ENCODE measurements at regions not wholly inside any gene's neighbourhood (a gene's known extent, or its start where the extent isn't known, plus 50 kb on each side); places are given as distances from the start of the nearest gene placed in this dataset.

DNA sequence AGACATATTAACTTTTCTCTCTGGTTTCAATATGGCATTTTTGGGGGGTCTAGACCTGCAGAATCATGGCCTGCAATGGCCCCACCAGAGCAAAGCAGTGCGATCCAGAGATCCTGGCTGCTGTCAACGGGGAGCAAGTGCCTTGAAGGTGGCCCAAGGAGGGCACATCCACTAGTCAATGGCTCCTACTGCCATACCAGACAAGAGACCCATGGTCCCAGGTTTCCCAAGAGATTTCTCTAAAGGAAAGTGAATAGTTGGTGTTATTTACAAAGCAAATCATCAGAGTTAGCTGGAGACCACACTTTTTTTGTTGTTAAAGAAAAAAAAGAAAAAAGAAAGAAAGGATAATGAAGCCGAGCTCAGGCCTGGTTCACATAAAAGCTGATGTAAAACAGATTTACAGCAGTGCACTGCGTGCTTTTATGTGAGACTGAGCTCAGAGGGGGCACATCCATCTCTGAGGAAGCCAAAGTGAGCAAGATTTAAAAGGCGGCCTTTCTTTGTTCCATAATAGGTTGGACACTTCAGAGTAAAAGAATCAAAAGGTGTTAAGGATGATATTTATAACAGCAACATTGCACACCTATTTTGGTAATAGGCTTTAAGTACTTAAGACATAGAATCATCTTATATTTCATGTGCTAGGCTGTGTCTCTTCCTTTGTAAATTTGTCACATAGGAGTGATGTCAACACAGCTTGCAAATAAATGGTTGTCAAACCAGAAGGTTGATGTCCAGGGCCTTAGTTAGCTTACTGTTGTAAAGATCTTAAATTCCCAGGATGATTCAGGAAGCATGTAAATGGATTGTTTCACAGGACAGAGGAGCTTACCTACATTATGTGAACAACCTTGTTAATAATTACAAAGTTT lies 201.3 kb upstream of the NTM start:
- ATAC-seq (no peak), DNase-seq (no peak)
- no peaks in the 10 kb centered on the region for H3K36me3 Mint-ChIP-seq (ENCODE audit: low read depth)
- no peaks in the 10 kb centered on the region for H3K27me3 Mint-ChIP-seq
- H3K4me1 Mint-ChIP-seq: no peaks in the 10 kb centered on the region
- peaks cover 3% of the 10 kb centered on the region for H3K9me3 Mint-ChIP-seq
- no peak overlapping the region for H3K4me3 Mint-ChIP-seq
- no peak overlapping the region for H3K27ac Mint-ChIP-seq

DNA sequence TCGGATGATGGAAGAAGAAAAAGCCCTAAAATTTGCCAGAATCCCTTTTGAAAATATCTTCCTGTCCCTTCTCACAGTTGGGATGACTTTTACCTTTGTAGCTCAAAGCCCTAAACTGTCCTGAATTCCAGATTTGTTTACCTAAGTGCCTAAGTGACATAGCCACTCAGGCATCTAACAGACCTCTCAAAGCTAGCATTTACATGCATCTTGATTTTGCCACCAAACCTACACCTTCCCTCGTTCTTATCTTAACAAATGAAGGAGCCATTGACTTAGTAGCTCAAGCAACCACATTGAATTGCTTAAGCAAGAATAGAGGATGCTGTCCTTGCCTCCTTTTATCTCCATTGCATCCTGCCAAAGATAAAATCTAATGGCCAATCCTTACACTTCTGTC lies 198.4 kb upstream of the NTM start:
- DNase-seq (no peak), ATAC-seq (no peak)
- H3K4me3 Mint-ChIP-seq: no peak overlapping the region
- no peaks in the 10 kb centered on the region for H3K4me1 Mint-ChIP-seq
- H3K9me3 Mint-ChIP-seq: peaks cover 3% of the 10 kb centered on the region
- no peak overlapping the region for H3K27ac Mint-ChIP-seq
- H3K36me3 Mint-ChIP-seq (ENCODE audit: low read depth): no peaks in the 10 kb centered on the region
- H3K27me3 Mint-ChIP-seq: no peaks in the 10 kb centered on the region

DNA sequence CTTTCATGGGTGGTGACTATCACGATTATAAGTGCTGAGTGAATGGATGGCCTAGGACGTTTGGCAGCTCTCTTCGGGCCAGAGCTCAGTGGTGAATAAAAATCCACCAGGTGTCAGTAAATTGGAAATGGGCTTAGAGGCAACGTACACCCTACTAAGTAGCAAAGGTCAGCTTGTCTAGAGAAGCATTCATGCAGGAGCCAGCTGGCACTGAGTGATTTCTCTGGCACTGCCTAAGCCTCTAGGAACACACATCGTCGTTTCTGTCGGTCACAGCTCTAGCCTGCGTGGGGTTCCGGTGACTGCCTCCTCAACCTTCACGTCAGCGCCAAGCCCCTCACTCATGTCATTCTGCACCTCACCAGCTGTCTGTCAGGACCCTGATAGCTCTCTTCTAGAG lies 192.4 kb upstream of the NTM start:
- Mint-ChIP-seq H3K4me1 (no peaks in the 10 kb centered on the region), H3K9me3 (peaks cover 1% of the 10 kb centered on the region), H3K4me3 (no peak overlapping the region), H3K27me3 (no peaks in the 10 kb centered on the region), H3K36me3 (ENCODE audit: low read depth) (no peaks in the 10 kb centered on the region), H3K27ac (no peak overlapping the region)
- ATAC-seq (no peak), DNase-seq (no peak)

DNA sequence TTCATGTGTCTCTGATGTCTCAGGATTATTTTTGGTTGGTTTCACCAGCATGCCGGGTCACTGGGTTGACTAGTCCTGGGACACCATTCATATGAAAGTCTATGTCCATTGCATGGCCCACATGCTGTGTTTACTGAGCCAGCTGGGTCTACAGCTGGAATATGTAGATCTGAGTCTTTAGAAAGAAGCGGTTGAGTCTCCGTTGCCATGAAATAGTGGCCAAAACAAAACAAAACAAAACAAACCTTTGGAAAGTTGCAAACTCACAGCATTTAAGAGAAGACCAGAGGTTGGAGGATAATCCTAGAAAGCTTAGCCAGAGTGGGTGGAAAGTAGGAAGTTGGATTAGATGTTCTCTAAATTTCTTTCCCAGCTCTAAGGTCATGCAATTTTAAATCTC lies 191.8 kb upstream of the NTM start:
- Mint-ChIP-seq H3K4me3 (no peak overlapping the region), H3K27me3 (no peaks in the 10 kb centered on the region)
- DNase-seq: no peak

DNA sequence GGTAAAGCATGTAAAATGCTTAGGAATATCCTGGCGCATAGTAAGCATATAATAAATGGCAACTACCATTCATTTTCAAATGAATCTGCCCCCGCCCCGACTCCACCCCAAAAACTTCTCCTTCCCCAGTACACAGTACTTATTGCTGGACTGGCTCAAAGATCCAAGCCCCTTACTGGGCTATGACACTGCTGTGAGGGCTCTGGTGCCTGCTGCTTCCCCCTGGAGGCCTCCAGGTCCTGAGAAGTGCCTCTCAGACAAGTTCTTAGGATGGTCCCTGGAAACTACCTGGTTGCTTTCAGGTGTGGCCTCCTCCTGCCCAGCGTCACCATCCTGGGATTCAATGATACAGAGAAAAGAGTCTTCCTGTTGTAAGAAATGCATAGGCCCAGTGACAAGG lies 190.6 kb upstream of the NTM start:
- Mint-ChIP-seq H3K4me1 (no peaks in the 10 kb centered on the region), H3K4me3 (no peak overlapping the region), H3K27ac (no peak overlapping the region), H3K9me3 (no peaks in the 10 kb centered on the region), H3K27me3 (no peaks in the 10 kb centered on the region), H3K36me3 (ENCODE audit: low read depth) (no peaks in the 10 kb centered on the region)
- DNase-seq (no peak), ATAC-seq (no peak)

More for the DNA sequence above, 191.8 kb upstream of the NTM start:
- Mint-ChIP-seq H3K27ac (no peak overlapping the region), H3K4me1 (no peaks in the 10 kb centered on the region), H3K36me3 (ENCODE audit: low read depth) (no peaks in the 10 kb centered on the region), H3K9me3 (no peaks in the 10 kb centered on the region)
- ATAC-seq: no peak

DNA sequence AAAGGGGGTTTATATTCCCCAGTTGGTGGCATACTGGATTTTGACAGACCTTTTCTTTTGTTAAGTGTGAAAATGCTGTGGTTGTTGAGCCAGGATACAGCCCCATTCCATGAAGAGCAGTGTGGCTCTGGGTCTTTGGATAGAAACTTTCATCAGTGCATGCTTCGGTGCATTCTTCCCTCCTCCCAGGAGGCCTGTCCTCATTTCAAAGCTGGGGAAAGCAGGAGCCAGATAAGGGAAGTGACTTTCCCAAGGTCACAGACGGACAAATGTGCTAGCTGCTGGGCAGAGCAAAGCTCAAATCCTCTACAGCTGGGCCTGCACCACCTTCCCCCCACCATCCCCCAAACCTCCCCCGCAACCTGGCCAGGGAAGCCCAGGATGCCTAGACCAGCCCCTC lies 184.5 kb upstream of the NTM start:
- DNase-seq: no peak
- H3K27ac Mint-ChIP-seq: no peak overlapping the region

DNA sequence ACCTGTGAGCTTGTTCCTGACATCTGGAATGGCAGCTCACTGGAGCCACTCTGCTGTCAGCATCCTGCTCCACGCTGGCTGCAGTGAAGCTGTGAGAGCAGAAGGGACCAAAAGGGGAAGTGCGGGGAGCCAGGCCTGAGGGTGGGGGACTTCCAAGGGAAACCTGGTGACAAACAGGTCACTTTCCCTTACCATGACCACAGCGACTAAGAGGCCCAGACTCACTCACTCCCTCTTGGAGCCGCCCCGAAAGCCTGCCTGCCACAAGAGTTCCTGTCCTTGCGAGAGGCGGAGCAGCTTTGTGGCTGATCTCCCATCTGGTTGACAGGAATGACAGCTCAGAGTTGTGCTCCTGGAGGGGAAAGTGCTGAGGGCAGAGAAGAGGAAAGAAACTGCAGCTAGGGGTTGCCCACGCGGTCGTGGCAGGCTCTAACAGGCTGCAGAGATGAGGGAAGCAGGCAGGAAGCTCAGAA lies 183.8 kb upstream of the NTM start:
- Mint-ChIP-seq H3K36me3 (ENCODE audit: low read depth) (no peaks in the 10 kb centered on the region), H3K4me1 (peaks cover 2% of the 10 kb centered on the region), H3K4me3 (no peak overlapping the region), H3K27me3 (peaks cover 10% of the 10 kb centered on the region), H3K27ac (no peak overlapping the region), H3K9me3 (no peaks in the 10 kb centered on the region)
- ATAC-seq (peak; percentile 63), DNase-seq (peak; percentile 1)

More for the DNA sequence above, 184.5 kb upstream of the NTM start:
- no peaks in the 10 kb centered on the region for H3K9me3 Mint-ChIP-seq
- peaks cover 2% of the 10 kb centered on the region for H3K4me1 Mint-ChIP-seq
- H3K27me3 Mint-ChIP-seq: peaks cover 10% of the 10 kb centered on the region
- H3K4me3 Mint-ChIP-seq: no peak overlapping the region
- no peak for ATAC-seq
- no peaks in the 10 kb centered on the region for H3K36me3 Mint-ChIP-seq (ENCODE audit: low read depth)

DNA sequence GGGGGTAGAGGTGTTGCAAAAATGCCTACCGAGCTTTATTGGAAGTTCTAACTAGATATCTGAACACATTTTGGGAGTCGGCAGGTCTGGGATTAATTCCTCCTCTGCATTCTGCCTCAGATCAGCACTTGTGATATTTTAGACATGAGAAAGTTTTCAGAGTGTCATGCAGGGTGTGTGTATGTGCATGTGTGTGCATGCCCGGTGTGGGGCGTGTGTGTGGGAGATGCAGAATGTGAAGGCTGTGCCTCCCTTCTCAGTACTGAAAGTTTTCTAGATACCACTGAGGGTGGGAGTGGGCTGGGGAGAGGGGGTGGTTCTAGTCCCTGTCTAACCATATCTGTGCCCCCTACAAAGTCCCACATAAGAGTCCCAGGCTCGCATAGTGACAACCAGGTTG lies 180.0 kb upstream of the NTM start:
- H3K4me1 Mint-ChIP-seq: peaks cover 2% of the 10 kb centered on the region
- H3K27ac Mint-ChIP-seq: no peak overlapping the region
- H3K27me3 Mint-ChIP-seq: peaks cover 9% of the 10 kb centered on the region
- H3K4me3 Mint-ChIP-seq: no peak overlapping the region
- DNase-seq: no peak
- no peaks in the 10 kb centered on the region for H3K9me3 Mint-ChIP-seq
- H3K36me3 Mint-ChIP-seq (ENCODE audit: low read depth): no peaks in the 10 kb centered on the region
- no peak for ATAC-seq

DNA sequence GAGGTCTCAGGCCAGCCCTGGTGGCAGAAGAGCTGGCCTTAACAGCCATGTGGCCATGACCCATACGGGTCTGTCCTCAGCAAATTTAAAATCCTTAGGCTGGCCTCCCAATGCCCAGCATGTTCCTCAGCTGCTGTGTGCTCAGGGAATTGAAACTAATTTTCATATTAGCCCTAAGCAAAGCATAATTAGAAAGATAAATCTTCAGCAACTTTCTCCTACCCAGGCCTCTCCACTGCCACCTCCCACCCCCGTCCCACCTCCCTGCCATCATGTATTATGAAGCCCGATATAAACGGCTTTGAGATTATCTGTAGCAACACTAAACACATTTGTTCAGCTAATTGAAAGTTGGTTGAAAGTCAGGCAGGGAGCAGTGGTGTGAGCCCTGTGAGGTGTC lies 178.8 kb upstream of the NTM start:
- H3K27me3 Mint-ChIP-seq: peaks cover 5% of the 10 kb centered on the region
- no peak overlapping the region for H3K4me3 Mint-ChIP-seq
- DNase-seq: no peak
- H3K27ac Mint-ChIP-seq: no peak overlapping the region
- H3K4me1 Mint-ChIP-seq: peaks cover 2% of the 10 kb centered on the region
- no peaks in the 10 kb centered on the region for H3K36me3 Mint-ChIP-seq (ENCODE audit: low read depth)
- H3K9me3 Mint-ChIP-seq: no peaks in the 10 kb centered on the region
- no peak for ATAC-seq

DNA sequence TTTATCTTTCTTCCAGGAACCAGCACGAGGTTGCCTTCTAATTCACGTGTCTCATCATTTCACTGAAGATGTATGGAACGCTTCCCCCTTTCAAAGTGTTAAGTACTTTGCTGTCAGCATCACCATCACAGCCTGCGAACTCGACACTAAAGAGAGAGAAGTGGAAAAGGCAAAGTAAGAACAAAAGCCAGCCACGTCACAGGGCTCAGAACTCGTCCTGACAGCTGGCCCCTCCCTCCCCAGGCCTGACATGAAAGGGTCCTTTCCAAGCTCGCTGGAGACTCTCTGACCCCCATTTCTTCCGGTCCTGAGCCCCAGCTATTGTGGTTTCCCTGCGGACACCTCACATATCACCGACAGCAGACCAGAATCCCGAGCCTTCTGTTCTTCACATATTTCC lies 177.8 kb upstream of the NTM start:
- H3K9me3 Mint-ChIP-seq: no peaks in the 10 kb centered on the region
- DNase-seq (no peak), ATAC-seq (no peak)
- no peak overlapping the region for H3K27ac Mint-ChIP-seq
- no peaks in the 10 kb centered on the region for H3K27me3 Mint-ChIP-seq
- no peaks in the 10 kb centered on the region for H3K36me3 Mint-ChIP-seq (ENCODE audit: low read depth)
- H3K4me3 Mint-ChIP-seq: no peak overlapping the region
- H3K4me1 Mint-ChIP-seq: no peaks in the 10 kb centered on the region

DNA sequence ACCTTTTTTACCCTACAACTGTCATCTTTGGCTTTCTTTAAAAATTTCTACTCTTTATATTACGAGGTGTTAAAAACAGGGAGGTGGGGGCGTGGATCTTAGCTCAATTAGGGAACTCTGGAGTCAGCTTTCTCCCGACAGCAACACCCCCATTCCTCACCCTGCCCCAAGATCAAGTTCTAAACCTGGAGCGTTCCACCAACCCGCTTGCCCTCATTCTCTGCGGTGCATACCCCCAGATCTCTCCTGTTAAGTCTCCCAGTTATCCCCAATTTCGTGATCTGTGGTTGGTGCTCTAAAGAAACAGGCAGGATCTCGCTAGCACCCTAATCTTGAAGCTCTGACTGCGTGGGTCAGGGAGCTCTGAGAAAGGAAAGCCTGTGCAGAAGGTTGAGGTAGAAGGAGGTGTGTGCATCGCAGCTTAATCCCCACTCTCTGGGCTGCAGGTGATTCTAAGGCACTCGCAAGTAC lies 177.3 kb upstream of the NTM start:
- Mint-ChIP-seq H3K4me1 (no peaks in the 10 kb centered on the region), H3K9me3 (no peaks in the 10 kb centered on the region), H3K4me3 (no peak overlapping the region), H3K27ac (no peak overlapping the region), H3K27me3 (no peaks in the 10 kb centered on the region), H3K36me3 (ENCODE audit: low read depth) (no peaks in the 10 kb centered on the region)
- DNase-seq (no peak), ATAC-seq (no peak)

DNA sequence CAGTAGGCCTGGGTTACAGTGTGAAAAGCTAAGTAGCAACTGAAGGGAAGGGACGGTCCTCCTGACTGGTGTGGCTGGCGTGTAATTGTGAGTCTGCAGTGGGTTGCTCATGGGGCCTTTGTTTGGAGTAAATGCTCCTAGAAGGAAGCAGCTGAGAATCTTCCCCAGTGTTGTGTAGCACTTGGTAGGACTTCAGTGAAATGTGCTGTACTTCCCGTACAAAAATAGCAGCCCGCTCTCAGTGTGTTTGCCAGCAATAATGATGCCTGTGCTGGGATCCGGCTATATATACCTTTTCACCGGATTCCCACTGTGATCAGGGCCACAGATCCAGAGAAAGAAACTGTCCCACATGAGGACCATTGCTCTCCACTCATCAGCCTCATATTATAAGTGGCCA lies 175.7 kb upstream of the NTM start:
- H3K27ac Mint-ChIP-seq: no peak overlapping the region
- no peak for ATAC-seq
- H3K4me3 Mint-ChIP-seq: no peak overlapping the region
- DNase-seq: no peak
- H3K36me3 Mint-ChIP-seq (ENCODE audit: low read depth): no peaks in the 10 kb centered on the region
- no peaks in the 10 kb centered on the region for H3K4me1 Mint-ChIP-seq
- no peaks in the 10 kb centered on the region for H3K9me3 Mint-ChIP-seq
- H3K27me3 Mint-ChIP-seq: no peaks in the 10 kb centered on the region

DNA sequence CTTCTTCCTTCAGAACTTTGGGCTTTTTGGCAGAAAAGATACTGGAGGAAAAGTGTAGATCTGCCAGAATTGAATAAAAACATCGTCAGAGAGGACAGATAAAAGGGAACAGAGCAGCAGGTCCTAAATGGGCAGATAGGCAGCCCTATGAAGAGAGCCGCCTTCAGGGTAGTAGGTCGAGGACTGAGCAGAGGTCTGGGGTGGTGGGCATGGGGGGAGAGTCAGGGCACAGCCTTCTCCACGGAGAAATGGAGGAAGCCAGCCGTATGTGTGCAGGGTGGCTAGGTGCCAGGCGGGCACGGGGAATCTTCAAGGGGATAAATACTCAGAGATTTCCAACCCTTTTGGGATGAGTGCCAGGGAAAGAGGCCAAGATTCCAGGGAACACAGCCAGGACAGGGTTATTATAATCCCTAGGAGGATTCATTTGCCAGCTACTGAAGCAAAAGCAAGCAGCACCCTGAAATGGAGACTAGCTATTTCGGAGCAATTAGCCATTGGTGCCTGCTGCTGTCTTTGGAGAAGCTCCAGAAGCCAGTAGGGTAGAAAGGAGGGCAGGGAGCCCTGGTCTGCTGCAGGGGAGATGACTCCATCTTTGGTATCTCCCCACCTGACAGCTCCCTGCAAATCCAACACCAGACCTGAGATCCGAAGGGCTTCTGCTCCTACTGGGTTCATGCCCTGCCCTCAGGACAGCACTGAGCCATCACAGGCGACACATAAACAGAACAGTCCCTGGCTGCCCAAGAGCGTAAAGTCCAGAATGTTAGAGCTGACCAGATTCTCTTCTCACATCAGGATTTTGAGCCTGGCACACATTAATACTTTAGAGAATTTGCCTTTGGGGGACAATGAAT lies 174.5 kb upstream of the NTM start:
- ATAC-seq (no peak), DNase-seq (no peak)
- Mint-ChIP-seq H3K27ac (no peak overlapping the region), H3K9me3 (no peaks in the 10 kb centered on the region), H3K36me3 (ENCODE audit: low read depth) (no peaks in the 10 kb centered on the region), H3K27me3 (no peaks in the 10 kb centered on the region), H3K4me1 (no peaks in the 10 kb centered on the region), H3K4me3 (no peak overlapping the region)

DNA sequence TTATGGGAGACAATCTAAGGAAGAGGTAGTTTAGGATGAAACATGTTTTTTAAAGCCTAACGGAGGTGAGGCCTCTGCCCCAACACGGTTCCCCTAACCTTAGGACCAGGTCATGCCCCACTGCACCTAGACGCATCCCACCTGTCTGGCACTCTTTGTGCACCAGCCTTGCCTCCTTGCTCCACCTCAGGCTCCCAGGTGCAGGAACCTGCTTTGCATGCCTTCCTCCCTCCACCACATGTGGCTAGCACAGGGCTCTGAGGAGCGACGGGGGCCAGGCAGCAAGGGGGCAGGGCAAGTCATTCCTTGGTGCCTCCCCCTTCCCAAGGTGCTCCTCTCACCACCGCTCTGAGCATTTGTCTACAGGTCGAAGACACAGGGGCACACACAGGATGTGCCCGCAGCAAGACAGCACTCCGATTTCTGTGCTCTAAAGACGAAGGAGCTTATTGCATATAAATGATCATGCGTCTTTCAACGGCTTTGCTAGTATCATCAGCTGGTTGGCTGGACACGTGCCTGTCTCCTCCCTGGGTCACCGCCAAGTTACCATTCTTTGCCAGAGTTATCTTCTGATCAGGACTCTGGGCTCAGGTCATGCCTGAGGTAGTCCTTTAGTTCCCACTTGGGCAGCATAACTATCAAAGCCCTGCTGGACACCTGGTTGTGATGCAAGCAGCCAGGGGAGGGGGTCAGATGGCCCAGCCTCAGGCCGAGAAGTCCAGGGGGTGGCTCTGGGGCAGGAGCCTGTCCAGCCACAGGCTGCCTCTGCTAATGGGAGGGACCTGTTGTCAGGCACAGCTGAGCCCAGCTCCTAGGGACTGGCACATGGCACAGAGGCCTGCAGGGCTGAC lies 172.0 kb upstream of the NTM start:
- DNase-seq (no peak), ATAC-seq (no peak)
- Mint-ChIP-seq H3K4me1 (no peaks in the 10 kb centered on the region), H3K27ac (no peak overlapping the region), H3K4me3 (no peak overlapping the region), H3K27me3 (no peaks in the 10 kb centered on the region), H3K9me3 (no peaks in the 10 kb centered on the region), H3K36me3 (ENCODE audit: low read depth) (no peaks in the 10 kb centered on the region)

Measured in activated naive CD8-positive, alpha-beta T cell treated with anti-CD3 and anti-CD28 coated beads, Interleukin-2, amount 50 U/mL, for 24 hours (primary cell).